ENCODE measurements at regions not wholly inside any gene's neighbourhood (a gene's known extent, or its start where the extent isn't known, plus 50 kb on each side); places are given as distances from the start of the nearest gene placed in this dataset.

DNA sequence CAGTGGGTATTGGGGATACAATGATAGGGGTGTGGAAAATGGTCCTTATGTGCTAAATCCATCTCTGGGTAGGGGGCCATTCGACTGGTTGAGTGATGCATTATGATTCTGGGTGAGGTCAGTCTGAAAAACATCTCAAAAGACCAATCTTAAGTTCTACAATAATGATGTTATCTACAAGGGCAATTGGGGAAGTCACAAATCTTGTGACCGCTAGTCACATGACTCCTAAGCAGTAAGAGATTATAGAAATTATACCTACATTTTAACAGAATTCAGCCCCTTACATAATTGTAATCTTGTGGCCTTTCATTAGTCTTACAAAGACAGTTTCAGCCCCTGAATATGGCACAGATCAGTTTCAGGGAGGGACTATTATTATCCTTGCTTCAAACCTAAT lies 224.7 kb downstream of the PIK3R1 start:
- TF ChIP-seq, protein P1, sequence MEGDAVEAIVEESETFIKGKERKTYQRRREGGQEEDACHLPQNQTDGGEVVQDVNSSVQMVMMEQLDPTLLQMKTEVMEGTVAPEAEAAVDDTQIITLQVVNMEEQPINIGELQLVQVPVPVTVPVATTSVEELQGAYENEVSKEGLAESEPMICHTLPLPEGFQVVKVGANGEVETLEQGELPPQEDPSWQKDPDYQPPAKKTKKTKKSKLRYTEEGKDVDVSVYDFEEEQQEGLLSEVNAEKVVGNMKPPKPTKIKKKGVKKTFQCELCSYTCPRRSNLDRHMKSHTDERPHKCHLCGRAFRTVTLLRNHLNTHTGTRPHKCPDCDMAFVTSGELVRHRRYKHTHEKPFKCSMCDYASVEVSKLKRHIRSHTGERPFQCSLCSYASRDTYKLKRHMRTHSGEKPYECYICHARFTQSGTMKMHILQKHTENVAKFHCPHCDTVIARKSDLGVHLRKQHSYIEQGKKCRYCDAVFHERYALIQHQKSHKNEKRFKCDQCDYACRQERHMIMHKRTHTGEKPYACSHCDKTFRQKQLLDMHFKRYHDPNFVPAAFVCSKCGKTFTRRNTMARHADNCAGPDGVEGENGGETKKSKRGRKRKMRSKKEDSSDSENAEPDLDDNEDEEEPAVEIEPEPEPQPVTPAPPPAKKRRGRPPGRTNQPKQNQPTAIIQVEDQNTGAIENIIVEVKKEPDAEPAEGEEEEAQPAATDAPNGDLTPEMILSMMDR (conservative IDR thresholded peaks at IDR 0.05 in 1 of 2, IDR thresholded peaks at IDR 0.05 in 1 of 2; ENCODE audit: extremely low read depth in 1 of 2, insufficient read depth in 1 of 2, low read depth in 1 of 2, low read length in 2 of 2), result no peak
- TF ChIP-seq EZH2 (IDR thresholded peaks at IDR 0.05; ENCODE audit: borderline replicate concordance, low read length), result no peak
